Cerebellar nuclear complex (tissue), 1 donor: ENCODE measurements at regions not wholly inside any gene's neighbourhood (a gene's known extent, or its start where the extent isn't known, plus 50 kb on each side); places are given as distances from the start of the nearest gene placed in this dataset.

Experiments used
- DNase-seq, 2 experiments: peaks; one replicate each; lab custom pipeline; 2025; lab: John Stamatoyannopoulos, UW

GRCh38 chr3:14335774-14336748, 66.3 kb upstream of the SLC6A6 start:
- DNase-seq: no peak

- DNase-seq: no peak
Measured at GRCh38 chr3:14336749-14337598, 65.4 kb upstream of the SLC6A6 start.

GRCh38 chr3:14337828-14338227, 64.6 kb upstream of the SLC6A6 start:
- no peak for DNase-seq

- no peak for DNase-seq
Measured at GRCh38 chr3:14338242-14338641, 64.2 kb upstream of the SLC6A6 start.

GRCh38 chr3:14338898-14339458, 63.4 kb upstream of the SLC6A6 start:
- no peak for DNase-seq

GRCh38 chr3:14340960-14341708, 61.3 kb upstream of the SLC6A6 start:
- no peak for DNase-seq

- no peak for DNase-seq
Measured at GRCh38 chr3:14343338-14344112, 58.9 kb upstream of the SLC6A6 start.

- DNase-seq: no peak
Measured at GRCh38 chr3:14344351-14344750, 58.1 kb upstream of the SLC6A6 start.

- DNase-seq: no peak
Measured at GRCh38 chr3:14345496-14346150, 56.8 kb upstream of the SLC6A6 start.

GRCh38 chr3:14346191-14346590, 56.2 kb upstream of the SLC6A6 start:
- no peak for DNase-seq

GRCh38 chr3:14346642-14347041, 55.8 kb upstream of the SLC6A6 start:
- no peak for DNase-seq

GRCh38 chr3:14347110-14347509, 55.3 kb upstream of the SLC6A6 start:
- DNase-seq: no peak

- no peak for DNase-seq
Measured at GRCh38 chr3:14351617-14352001, 50.8 kb upstream of the SLC6A6 start.

- no peak for DNase-seq
Measured at GRCh38 chr3:14352002-14352627, 50.3 kb upstream of the SLC6A6 start.
